Small intestine (tissue), 7 donors: ENCODE measurements at regions not wholly inside any gene's neighbourhood (a gene's known extent, or its start where the extent isn't known, plus 50 kb on each side); places are given as distances from the start of the nearest gene placed in this dataset.
"Not testable (repeated sequence)": the region's sequence is repeated elsewhere in the genome, so short reads cannot be mapped to it uniquely, and the experiment has no call there.

Experiments
- DNase-seq, 2 donors: peaks; one replicate each; pipeline versions ENCODE4 v3.0.0 to v3.0.0-alpha.2; 2013
- FAIRE-seq: peaks from 2 replicates; lab custom pipeline; 2012; peaks lifted over from hg19 to GRCh38; lab: Jason Lieb, UNC
- H3K27ac ChIP-seq, 3 donors: one replicate each; pipeline ENCODE4 v1.5.1; 2013; ENCODE audit warnings: low read length in 2 of 3, mild to moderate bottlenecking in 2 of 3, control low read depth in 1 of 3, inconsistent platforms in 1 of 3, low read depth in 1 of 3, moderate library complexity in 1 of 3
- H3K27me3 ChIP-seq, 3 donors: one replicate each; pipeline ENCODE4 v1.6.1; 2013; ENCODE audit warnings: low read length in 3 of 3, inconsistent platforms in 1 of 3; ENCODE audit not compliant: control insufficient read depth in 3 of 3, insufficient read depth in 3 of 3
- H3K36me3 ChIP-seq, 3 donors: one replicate each; pipeline ENCODE4 v1.6.1; 2013; ENCODE audit warnings: low read length in 3 of 3, inconsistent platforms in 1 of 3, low read depth in 1 of 3, mild to moderate bottlenecking in 1 of 3, moderate library complexity in 1 of 3; ENCODE audit not compliant: control insufficient read depth in 3 of 3, insufficient read depth in 2 of 3
- H3K4me1 ChIP-seq, 3 donors: one replicate each; pipeline ENCODE4 v1.6.1; 2013; ENCODE audit warnings: low read length in 2 of 3, inconsistent platforms in 1 of 3, low read depth in 1 of 3, mild to moderate bottlenecking in 1 of 3, moderate library complexity in 1 of 3; ENCODE audit not compliant: control insufficient read depth in 3 of 3, insufficient read depth in 2 of 3
- H3K4me3 ChIP-seq, 3 donors: one replicate each; pipeline ENCODE4 v1.5.1; 2013; ENCODE audit warnings: low read length in 3 of 3, control low read depth in 1 of 3, inconsistent platforms in 1 of 3, low read depth in 1 of 3, mild to moderate bottlenecking in 1 of 3, moderate library complexity in 1 of 3
- H3K9me3 ChIP-seq, 2 donors: one replicate each; pipeline ENCODE4 v1.6.1; 2013; ENCODE audit warnings: low read depth in 1 of 2, low read length in 1 of 2; ENCODE audit not compliant: control insufficient read depth in 2 of 2, insufficient read depth in 1 of 2
- WGBS, 3 donors: extraction: QIAGEN DNeasy Blood & Tissue Kit; methylation state at CpG; one replicate each; pipeline ENCODE4 v1.1.7; 2013; 5-methylcytosine and 5-hydroxymethylcytosine counted together
- donor health status: healthy with polysubstance abuse.
- donor health status: control.
- donor health status: control.
- donor health status: Bipolar disorder and iron deficiency.
- donor health status: healthy.

- Histone ChIP-seq H3K27me3 (no peaks in the 10 kb centered on the region), H3K27ac (no peak overlapping the region), H3K4me3 (no peak overlapping the region), H3K4me1 (peaks cover 0 to 5% (median 0%) of the 10 kb centered on the region in 3 donors), H3K36me3 (no peaks in the 10 kb centered on the region), H3K9me3 (no peaks in the 10 kb centered on the region)
- 65 to 73% (median 68%) methylated on average over 2 of the region's 2 CpGs for WGBS, 3 donors
- DNase-seq = no peak
- FAIRE-seq = no peak
Measured at GRCh38 chr9:22170556-22170955, 161.5 kb upstream of the CDKN2B start.

- Histone ChIP-seq H3K4me3 (no peak overlapping the region), H3K36me3 (no peaks in the 10 kb centered on the region), H3K9me3 (no peaks in the 10 kb centered on the region), H3K4me1 (peaks cover 0 to 5% (median 0%) of the 10 kb centered on the region in 3 donors), H3K27ac (no peak overlapping the region), H3K27me3 (no peaks in the 10 kb centered on the region)
- WGBS, 3 donors = 11 to 37% (median 30%) methylated on average over 2 of the region's 2 CpGs
- no peak for FAIRE-seq
- DNase-seq = no peak
Measured at GRCh38 chr9:22170990-22171670, 162.0 kb upstream of the CDKN2B start.

- Histone ChIP-seq H3K4me3 (no peak overlapping the region), H3K27me3 (no peaks in the 10 kb centered on the region), H3K36me3 (no peaks in the 10 kb centered on the region), H3K27ac (no peak overlapping the region), H3K9me3 (no peaks in the 10 kb centered on the region), H3K4me1 (peaks cover 0 to 5% (median 0%) of the 10 kb centered on the region in 3 donors)
- no peak for FAIRE-seq
- DNase-seq = no peak
- 24 to 68% (median 42%) methylated on average over 3 of the region's 3 CpGs for WGBS, 3 donors
Measured at GRCh38 chr9:22171691-22172090, 162.6 kb upstream of the CDKN2B start.

GRCh38 chr9:22173908-22174307, 164.8 kb upstream of the CDKN2B start:
- Histone ChIP-seq H3K36me3 (no peaks in the 10 kb centered on the region), H3K4me1 (peaks cover 0 to 5% (median 0%) of the 10 kb centered on the region in 3 donors), H3K9me3 (peaks cover 0 to 3% of the 10 kb centered on the region in 2 donors), H3K27me3 (no peaks in the 10 kb centered on the region), H3K27ac (no peak overlapping the region), H3K4me3 (no peak overlapping the region)
- WGBS, 3 donors = 83 to 97% (median 94%) methylated on average over 2 of the region's 2 CpGs
- DNase-seq (no peak), FAIRE-seq (no peak)

- Histone ChIP-seq H3K9me3 (peaks cover 0 to 3% of the 10 kb centered on the region in 2 donors), H3K4me3 (no peak overlapping the region), H3K36me3 (no peaks in the 10 kb centered on the region), H3K4me1 (no peaks in the 10 kb centered on the region), H3K27me3 (no peaks in the 10 kb centered on the region), H3K27ac (no peak overlapping the region)
- no peak for FAIRE-seq
- 61 to 66% (median 62%) methylated on average over 2 of the region's 2 CpGs for WGBS, 3 donors
- DNase-seq = no peak
Measured at GRCh38 chr9:22175972-22176545, 167.0 kb upstream of the CDKN2B start.

- H3K4me1 ChIP-seq, H3K36me3 ChIP-seq, H3K27me3 ChIP-seq, FAIRE-seq, H3K4me3 ChIP-seq, H3K9me3 ChIP-seq, H3K27ac ChIP-seq, DNase-seq: not testable (repeated sequence)
- 77 to 88% (median 86%) methylated on average over 2 of the region's 2 CpGs for WGBS, 3 donors
Measured at GRCh38 chr9:22181021-22181420, 171.9 kb upstream of the CDKN2B start.

GRCh38 chr9:22189471-22189870, 180.4 kb upstream of the CDKN2B start:
- Histone ChIP-seq H3K4me3 (no peak overlapping the region), H3K9me3 (no peaks in the 10 kb centered on the region), H3K27ac (no peak overlapping the region), H3K27me3 (peaks cover 0 to 6% (median 0%) of the 10 kb centered on the region in 3 donors), H3K4me1 (no peaks in the 10 kb centered on the region), H3K36me3 (no peaks in the 10 kb centered on the region)
- 80 to 92% (median 86%) methylated on average over 2 of the region's 2 CpGs for WGBS, 3 donors
- no peak for FAIRE-seq
- DNase-seq = no peak

- not testable (repeated sequence) for H3K27me3 ChIP-seq, H3K27ac ChIP-seq, DNase-seq, FAIRE-seq, H3K4me3 ChIP-seq, H3K36me3 ChIP-seq, H3K4me1 ChIP-seq, H3K9me3 ChIP-seq
- 83 to 95% (median 90%) methylated on average over 2 of the region's 2 CpGs for WGBS, 3 donors
Measured at GRCh38 chr9:22197000-22197399, 187.9 kb upstream of the CDKN2B start.
